RWPE2 (cell line): ENCODE measurements at regions not wholly inside any gene's neighbourhood (a gene's known extent, or its start where the extent isn't known, plus 50 kb on each side); places are given as distances from the start of the nearest gene placed in this dataset.
"Not testable (repeated sequence)": the region's sequence is repeated elsewhere in the genome, so short reads cannot be mapped to it uniquely, and the experiment has no call there.

Source experiments
- ATAC-seq: fragments of 200-7000 bp; cut with Tn5 transposase; 3 replicates; pipeline ENCODE4 v1.9.1; 2021; ENCODE audit warnings: low read depth
- DNase-seq: peaks from one replicate; pipeline ENCODE4 v3.0.0-alpha.2; 2020; ENCODE audit warnings: low spot score
- H3K27ac ChIP-seq: fragments of 450-650 bp; 2 replicates; pipeline ENCODE4 v1.5.1; 2017; ENCODE audit warnings: mild to moderate bottlenecking; ENCODE audit not compliant: poor library complexity, severe bottlenecking
- H3K27me3 ChIP-seq: fragments of 250-450 bp; sonication (Bioruptor Pico); 2 replicates; pipeline ENCODE4 v1.5.1; 2021; ENCODE audit warnings: mild to moderate bottlenecking, moderate library complexity; ENCODE audit not compliant: insufficient read depth, poor library complexity, severe bottlenecking
- H3K36me3 ChIP-seq: fragments of 250-450 bp; sonication (Bioruptor Pico); 2 replicates; pipeline ENCODE4 v1.5.1; 2020; ENCODE audit warnings: low read depth, mild to moderate bottlenecking, moderate library complexity
- H3K4me1 ChIP-seq: fragments of 250-450 bp; sonication (Bioruptor Pico); 2 replicates; pipeline ENCODE4 v1.5.1; 2021; ENCODE audit warnings: mild to moderate bottlenecking, moderate library complexity; ENCODE audit not compliant: insufficient read depth, poor library complexity, severe bottlenecking
- H3K4me3 ChIP-seq: fragments of 250-450 bp; sonication (Bioruptor Pico); 2 replicates; pipeline ENCODE4 v1.5.1; 2021; ENCODE audit warnings: mild to moderate bottlenecking, moderate library complexity; ENCODE audit not compliant: severe bottlenecking
- H3K9me3 ChIP-seq: fragments of 250-450 bp; sonication (Bioruptor Pico); 2 replicates; pipeline ENCODE4 v1.5.1; 2021; ENCODE audit warnings: mild to moderate bottlenecking, moderate library complexity; ENCODE audit not compliant: severe bottlenecking
- TF ChIP-seq, protein P1 (sequence below): fragments of 450-650 bp; IDR thresholded peaks from one replicate; pipeline ENCODE4 v1.5.1; 2017; ENCODE audit warnings: mild to moderate bottlenecking, moderate library complexity; ENCODE audit not compliant: poor library complexity, severe bottlenecking

DNA sequence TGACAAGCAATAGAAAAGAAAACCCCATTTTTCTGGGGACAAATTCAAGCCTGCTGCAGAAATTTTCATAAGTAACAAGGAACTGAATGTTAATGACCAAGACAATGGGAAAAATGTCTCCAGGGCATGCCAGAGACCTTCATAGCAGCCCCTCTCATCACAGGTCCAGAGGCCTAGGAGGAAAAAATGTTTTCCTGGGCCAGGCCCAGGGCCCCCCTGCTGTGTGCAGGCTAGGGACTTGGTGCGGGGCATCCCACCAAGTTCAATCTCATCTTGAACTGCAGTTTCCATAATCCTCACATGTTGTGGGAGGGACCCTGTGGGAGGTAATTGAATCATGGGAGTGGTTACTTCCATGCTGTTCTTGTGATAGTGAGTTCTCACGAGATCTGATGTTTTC, 211.5 kb upstream of the GRIA3 start:
- TF ChIP-seq, protein P1, sequence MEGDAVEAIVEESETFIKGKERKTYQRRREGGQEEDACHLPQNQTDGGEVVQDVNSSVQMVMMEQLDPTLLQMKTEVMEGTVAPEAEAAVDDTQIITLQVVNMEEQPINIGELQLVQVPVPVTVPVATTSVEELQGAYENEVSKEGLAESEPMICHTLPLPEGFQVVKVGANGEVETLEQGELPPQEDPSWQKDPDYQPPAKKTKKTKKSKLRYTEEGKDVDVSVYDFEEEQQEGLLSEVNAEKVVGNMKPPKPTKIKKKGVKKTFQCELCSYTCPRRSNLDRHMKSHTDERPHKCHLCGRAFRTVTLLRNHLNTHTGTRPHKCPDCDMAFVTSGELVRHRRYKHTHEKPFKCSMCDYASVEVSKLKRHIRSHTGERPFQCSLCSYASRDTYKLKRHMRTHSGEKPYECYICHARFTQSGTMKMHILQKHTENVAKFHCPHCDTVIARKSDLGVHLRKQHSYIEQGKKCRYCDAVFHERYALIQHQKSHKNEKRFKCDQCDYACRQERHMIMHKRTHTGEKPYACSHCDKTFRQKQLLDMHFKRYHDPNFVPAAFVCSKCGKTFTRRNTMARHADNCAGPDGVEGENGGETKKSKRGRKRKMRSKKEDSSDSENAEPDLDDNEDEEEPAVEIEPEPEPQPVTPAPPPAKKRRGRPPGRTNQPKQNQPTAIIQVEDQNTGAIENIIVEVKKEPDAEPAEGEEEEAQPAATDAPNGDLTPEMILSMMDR: no peak

GRCh38 chrX:122982521-122982920, 201.6 kb upstream of the GRIA3 start:
- no peaks in the 10 kb centered on the region for H3K4me1 ChIP-seq
- TF ChIP-seq, protein P1: no peak
- no peaks in the 10 kb centered on the region for H3K27me3 ChIP-seq
- H3K9me3 ChIP-seq: no peaks in the 10 kb centered on the region
- H3K36me3 ChIP-seq: no peaks in the 10 kb centered on the region
- no peak for DNase-seq
- ATAC-seq: no peak
- H3K27ac ChIP-seq: peak overlapping the region; percentile 21
- no peak overlapping the region for H3K4me3 ChIP-seq

More for the DNA sequence above, 211.5 kb upstream of the GRIA3 start:
- no peak overlapping the region for H3K4me3 ChIP-seq
- H3K4me1 ChIP-seq: no peaks in the 10 kb centered on the region
- H3K27me3 ChIP-seq: no peaks in the 10 kb centered on the region
- no peak for ATAC-seq
- H3K9me3 ChIP-seq: no peaks in the 10 kb centered on the region
- no peaks in the 10 kb centered on the region for H3K36me3 ChIP-seq
- H3K27ac ChIP-seq: no peak overlapping the region
- DNase-seq: no peak

- H3K27ac ChIP-seq, H3K4me1 ChIP-seq, ATAC-seq, DNase-seq, H3K36me3 ChIP-seq, H3K27me3 ChIP-seq, H3K4me3 ChIP-seq, H3K9me3 ChIP-seq: not testable (repeated sequence)
Measured at GRCh38 chrX:123002844-123003243, 181.2 kb upstream of the GRIA3 start.

GRCh38 chrX:123013141-123013540, 170.9 kb upstream of the GRIA3 start:
- no peaks in the 10 kb centered on the region for H3K4me1 ChIP-seq
- no peaks in the 10 kb centered on the region for H3K9me3 ChIP-seq
- TF ChIP-seq, protein P1: no peak
- no peaks in the 10 kb centered on the region for H3K27me3 ChIP-seq
- H3K27ac ChIP-seq: no peak overlapping the region
- no peak overlapping the region for H3K4me3 ChIP-seq
- H3K36me3 ChIP-seq: no peaks in the 10 kb centered on the region
- DNase-seq: no peak
- ATAC-seq: no peak

DNA sequence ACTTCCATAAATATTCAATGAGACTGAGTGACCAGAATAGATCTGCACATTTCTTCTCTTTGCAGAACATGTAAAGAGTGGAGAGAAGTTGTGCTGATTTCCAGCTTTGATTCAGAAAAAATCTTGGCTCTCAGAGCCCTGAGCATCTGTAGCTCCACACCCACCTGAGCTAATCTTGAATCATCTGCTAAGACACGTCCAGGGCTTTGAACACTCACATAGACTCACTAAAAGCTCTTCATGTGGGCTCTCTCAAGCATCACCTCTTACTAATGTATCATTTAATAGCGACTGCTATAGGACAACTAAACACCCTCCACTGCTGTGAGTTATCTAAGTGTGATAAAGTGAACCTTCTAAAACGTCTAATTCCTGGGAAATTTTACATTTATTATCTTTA, 147.7 kb upstream of the GRIA3 start:
- TF ChIP-seq, protein P1: no peak
- DNase-seq: no peak
- H3K9me3 ChIP-seq: no peaks in the 10 kb centered on the region
- H3K36me3 ChIP-seq: no peaks in the 10 kb centered on the region
- no peak overlapping the region for H3K4me3 ChIP-seq
- ATAC-seq: no peak
- no peaks in the 10 kb centered on the region for H3K27me3 ChIP-seq
- H3K4me1 ChIP-seq: no peaks in the 10 kb centered on the region
- H3K27ac ChIP-seq: no peak overlapping the region
